Activated T-cell treated with anti-CD3 and anti-CD28 coated beads for 1 hour (primary cell): ENCODE measurements at regions not wholly inside any gene's neighbourhood (a gene's known extent, or its start where the extent isn't known, plus 50 kb on each side); places are given as distances from the start of the nearest gene placed in this dataset.
"Not testable (repeated sequence)": the region's sequence is repeated elsewhere in the genome, so short reads cannot be mapped to it uniquely, and the experiment has no call there.

Experiments used
- DNase-seq: peaks from one replicate; pipeline ENCODE4 v3.0.0-alpha.2; 2020; ENCODE audit warnings: low read depth

DNA sequence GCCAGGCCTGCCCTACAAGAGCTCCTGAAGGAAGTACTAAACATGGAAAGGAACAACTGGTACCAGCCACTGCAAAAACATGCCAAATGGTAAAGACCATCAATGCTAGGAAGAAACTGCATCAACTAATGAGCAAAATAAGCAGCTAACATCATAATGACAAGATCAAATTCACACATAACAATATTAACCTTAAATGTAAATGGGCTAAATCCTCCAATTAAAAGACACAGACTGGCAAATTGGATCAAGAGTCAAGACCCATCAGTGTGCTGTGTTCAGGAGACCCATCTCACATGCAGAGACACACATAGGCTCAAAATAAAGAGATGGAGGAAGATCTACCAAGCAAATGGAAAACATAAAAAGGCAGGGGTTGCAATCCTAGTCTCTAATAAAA is 119.0 kb upstream of the CARMIL1 start:
- not testable (repeated sequence) for DNase-seq

DNA sequence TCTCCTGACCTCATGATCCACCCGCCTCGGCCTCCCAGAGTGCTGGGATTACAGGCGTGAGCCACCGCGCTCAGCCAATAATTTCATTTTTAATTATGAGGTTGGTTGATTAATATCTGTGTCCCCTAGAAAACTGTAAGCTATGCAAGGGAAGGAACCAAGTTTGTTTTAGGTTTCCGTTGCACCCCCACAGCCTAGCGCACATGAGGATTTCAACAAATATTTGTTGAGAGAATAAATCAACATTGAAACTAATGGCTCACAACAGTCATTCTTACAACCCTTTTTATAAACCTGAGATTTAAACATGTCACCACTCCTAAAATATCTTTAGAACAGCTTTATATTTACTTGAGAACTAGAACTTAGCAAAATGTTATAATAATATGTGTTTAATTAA is 114.0 kb upstream of the CARMIL1 start:
- DNase-seq: no peak

DNA sequence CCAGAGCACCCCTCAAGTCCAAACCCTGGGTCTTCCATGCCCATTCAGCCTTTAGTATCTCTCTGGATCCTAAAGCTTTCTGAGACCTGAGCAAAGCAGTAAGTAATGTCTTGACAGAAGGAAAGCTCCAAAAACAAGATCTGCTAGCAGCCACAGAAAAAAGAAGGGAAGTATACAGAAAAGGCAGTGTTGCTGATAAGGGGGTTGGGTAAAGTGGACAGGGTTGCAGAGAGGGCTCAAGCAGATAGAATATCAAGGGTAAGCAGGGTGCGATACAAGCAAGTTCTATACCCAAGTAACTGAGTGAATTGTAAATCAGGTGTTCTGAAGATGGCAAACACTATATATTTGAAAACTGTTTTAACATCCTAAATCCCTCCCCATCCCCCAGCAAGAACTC is 113.4 kb upstream of the CARMIL1 start:
- no peak for DNase-seq

- DNase-seq: no peak
Measured at GRCh38 chr6:25166955-25167748, 112.0 kb upstream of the CARMIL1 start.

- no peak for DNase-seq
Measured at GRCh38 chr6:25167961-25168360, 111.2 kb upstream of the CARMIL1 start.

DNA sequence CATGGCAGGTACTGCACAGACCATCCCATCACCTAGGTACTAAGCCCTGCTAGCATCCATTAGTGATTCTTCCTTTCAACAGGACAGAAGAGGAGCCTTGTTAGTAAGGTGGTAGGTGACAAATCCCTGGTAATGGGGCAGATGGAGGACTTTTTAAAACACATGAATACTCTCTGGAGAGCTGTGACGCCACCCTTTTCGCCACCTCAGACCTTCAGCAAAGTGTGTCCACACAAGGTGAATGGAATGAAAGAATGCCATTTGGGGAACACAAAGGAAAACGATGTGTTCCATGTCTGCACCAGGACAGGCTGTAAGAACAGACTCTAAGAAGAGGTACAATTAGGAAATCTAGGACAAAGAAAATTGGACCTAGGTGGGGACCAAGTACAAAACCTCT is 110.5 kb upstream of the CARMIL1 start:
- no peak for DNase-seq

DNA sequence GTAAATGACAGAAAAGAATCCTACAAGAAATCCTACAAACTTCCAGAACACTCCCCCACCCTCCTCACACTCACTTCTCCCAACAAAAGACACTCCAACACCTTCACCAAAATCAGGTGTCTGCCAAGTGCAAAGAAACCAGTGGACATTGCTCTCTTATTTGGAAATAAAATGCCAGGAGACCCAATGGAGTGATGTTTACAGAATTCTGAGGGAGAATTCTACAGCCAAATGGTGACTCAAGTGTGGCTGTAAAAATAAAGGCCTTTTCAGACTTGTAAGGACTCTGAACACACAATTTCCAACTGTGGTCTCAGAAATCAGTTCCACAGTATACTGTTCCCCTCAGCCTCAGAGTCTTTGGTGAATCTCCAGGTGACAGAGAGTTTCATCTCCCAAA is 109.6 kb upstream of the CARMIL1 start:
- no peak for DNase-seq

- no peak for DNase-seq
Measured at GRCh38 chr6:25169961-25170360, 109.2 kb upstream of the CARMIL1 start.

- DNase-seq: no peak
Measured at GRCh38 chr6:25170640-25171039, 108.5 kb upstream of the CARMIL1 start.

- no peak for DNase-seq
Measured at GRCh38 chr6:25171301-25171700, 107.9 kb upstream of the CARMIL1 start.

DNA sequence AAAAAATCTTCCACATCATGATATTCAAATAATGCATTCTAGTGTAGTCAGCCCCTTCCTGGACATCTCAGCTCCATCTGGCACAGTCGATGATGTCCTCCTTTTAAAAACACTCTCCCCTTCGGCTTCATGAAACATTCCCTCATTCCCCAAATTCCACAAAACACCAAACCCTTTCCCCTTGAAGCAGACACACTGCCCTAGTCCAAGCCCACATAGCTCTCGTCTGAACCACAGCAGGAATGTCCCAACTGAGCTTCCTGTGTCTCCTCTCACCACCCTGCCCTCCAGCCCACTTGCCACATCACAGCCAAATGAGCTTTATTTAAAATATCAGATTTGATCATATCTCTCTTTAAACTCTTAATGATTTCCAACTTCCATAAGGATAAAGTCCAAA is 106.4 kb upstream of the CARMIL1 start:
- no peak for DNase-seq

DNA sequence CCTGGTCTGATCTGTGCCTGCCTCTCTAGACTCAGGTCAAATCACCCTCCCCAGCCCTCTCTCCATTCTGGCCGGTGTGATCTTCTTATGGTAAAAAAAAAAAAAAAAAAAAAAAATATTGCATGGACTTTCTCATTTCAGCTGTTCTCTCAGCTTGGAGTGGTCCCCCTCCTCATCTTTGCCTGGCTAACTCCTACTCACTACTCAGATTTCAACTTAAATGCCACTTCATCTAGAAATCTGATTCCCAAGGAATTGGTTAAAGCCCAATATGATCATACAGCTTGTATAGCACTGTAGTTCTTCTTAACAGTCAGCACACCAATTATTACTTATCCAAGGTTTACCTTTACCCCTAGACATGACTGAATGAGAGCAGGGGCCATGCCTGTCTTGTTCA is 105.9 kb upstream of the CARMIL1 start:
- DNase-seq: no peak

DNA sequence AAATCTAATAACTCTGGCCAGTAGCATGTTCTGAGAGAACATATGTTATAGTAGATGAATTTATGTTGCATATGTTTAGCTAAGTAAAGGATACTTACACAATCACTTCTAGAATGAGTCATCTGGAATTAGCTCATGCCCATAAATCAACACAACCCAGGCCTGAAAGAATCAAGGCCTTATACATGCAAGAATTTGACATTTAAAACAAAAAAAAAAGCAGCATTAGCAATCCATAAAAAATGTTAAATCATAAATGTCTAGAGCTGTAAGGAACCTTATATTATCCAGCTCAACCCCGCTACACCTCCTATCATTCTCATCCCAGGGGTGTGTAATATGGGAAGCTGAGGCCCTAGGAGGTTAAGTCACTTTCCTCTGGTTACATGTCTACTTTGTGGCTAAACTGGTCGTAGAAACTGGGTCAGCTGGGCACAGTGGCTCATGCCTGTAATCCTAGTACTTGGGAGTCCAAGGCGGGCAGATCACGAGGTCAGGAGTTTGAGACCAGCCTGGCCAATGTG is 105.2 kb upstream of the CARMIL1 start:
- no peak for DNase-seq

GRCh38 chr6:25174678-25175077 is 104.5 kb upstream of the CARMIL1 start:
- DNase-seq: no peak

DNA sequence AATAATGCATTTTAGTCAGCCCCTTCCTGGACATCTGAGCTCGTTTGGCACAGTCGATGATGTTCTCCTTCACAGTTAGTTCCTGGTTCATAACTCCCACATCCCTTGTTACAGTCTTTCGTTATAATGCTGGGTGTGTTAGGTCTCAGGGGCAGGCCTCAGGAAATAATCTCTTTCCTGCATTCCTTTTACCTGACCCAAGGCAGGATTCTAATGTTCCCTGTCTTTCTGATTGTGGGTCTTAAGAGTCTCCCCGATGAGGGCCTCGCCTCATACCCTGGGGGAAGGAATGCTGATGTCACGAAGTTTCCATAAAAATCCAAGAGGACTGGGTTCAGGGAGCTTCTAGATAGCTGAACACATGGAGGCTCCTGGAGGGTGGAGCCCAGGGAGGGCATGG is 104.0 kb upstream of the CARMIL1 start:
- no peak for DNase-seq

DNA sequence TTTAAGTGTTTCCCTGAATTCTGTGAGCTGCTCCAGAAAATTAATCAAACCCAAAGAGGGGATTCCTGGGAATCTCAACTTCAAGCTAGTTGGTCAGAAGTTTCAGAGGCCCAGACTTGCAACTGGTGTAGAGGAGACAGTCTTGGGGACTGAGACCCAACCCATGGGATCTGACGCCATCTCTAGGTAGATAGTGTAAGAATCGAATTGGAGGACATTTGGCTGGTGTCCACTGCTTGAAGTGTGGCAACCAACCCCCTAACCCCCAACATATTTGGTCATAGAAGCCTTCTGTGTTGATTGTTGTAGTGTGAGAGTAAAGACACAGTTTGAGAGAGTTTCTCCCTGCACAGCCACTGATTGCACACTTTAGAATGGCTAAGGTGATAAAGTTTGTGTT is 103.5 kb upstream of the CARMIL1 start:
- DNase-seq: no peak

- DNase-seq: no peak
Measured at GRCh38 chr6:25176466-25176865, 102.7 kb upstream of the CARMIL1 start.

DNA sequence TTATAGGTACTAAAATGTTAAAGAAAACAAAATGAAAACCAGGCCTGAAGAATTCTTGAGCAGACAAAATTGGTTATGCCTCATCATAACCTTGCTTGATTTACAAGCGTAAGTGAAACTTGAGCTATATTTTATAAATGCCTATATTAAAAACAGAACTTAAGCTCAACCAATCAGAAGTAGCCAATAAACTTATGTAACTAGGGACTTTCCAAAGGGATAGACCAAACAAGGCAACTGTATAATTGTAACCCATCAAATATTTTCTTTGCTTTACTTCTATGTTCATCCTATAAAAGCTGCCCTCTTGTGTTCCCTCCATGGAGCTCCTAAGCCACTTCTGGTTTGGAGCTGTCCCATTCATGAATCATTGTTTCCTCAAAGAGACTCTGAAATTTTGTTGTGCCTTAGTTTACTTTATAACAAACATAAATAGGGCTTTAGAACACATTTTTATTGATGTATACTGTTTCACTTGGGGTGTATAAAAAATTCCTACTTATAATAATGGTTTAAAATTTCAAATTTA is 101.6 kb upstream of the CARMIL1 start:
- DNase-seq: no peak

DNA sequence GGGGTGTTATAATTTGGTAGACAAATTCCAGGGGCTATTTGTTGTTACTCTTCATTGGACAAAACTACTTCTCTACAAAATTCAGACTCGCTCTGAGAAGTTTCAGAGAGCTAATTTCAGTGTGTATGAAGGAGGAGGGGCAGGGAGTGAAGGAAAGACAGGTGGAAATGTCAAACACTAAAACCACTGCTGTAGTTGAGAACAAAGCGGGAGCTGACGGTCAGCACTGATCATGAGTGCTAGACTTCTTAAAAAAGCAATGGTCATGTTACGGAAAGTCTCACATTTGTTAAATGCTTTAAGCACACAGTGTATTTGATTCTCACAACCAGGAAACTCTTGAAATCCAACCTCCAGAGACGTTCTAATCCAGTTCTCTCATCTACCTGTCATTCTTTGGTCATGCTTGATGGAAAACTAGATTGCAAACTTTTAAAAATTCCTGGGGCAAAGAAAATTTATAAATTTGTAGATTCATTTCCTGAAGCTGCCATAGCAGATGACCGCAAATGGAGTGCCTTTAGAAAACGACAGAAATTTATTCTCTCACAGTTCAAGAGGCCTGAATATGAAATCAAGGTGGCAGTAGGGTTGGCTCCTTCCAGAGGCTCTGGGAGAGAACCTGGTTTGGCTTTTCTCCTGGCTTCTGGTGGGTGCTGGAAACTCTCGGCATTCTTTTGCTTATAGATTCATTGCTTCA is 100.7 kb upstream of the CARMIL1 start:
- DNase-seq: no peak

DNA sequence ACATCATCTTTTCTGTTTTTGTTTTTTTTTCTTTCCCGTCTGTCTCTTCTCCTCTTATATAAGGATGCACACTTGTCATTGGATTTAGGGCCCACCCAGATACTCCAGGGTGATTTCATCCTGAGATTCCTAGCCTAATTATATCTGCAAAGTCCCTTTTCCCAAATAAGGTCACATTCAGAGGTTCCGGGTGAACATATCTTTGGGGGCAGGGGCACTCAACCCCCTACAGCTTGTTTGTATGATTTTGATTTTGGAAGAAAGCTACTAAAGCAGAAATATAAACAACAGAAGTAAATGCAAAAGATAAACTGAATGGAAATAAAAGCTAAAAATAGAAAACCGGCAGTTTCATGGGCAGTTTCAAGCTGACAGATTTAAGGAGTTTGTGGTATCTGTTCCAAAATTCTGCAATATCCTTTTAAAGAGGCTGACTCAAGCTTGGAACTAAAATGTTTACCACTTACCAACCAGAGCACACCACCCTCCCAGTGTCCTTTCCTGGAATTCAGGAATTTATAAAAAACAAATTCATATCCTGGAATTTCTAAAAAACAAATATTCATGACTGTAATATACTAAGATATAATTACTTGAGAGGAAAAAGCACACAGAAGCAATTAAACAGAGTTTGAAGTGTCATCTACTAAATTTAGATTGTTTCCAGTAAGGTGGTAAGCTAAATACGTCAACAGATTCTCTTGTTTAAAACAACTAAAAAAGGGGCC is 100.0 kb upstream of the CARMIL1 start:
- no peak for DNase-seq

GRCh38 chr6:25180630-25181349 is 98.4 kb upstream of the CARMIL1 start:
- DNase-seq: no peak

GRCh38 chr6:25181350-25181724 is 97.8 kb upstream of the CARMIL1 start:
- DNase-seq: no peak
